Esophagus squamous epithelium (tissue), 5 donors: ENCODE measurements at regions not wholly inside any gene's neighbourhood (a gene's known extent, or its start where the extent isn't known, plus 50 kb on each side); places are given as distances from the start of the nearest gene placed in this dataset.

ENCODE experiments used
- DNase-seq: peaks from one replicate; lab custom pipeline; 2025; lab: John Stamatoyannopoulos, UW
- H3K27ac ChIP-seq, 4 donors: fragments of 200-600 bp; sonication (generic); one replicate each; pipeline ENCODE4 v1.5.1; 2016 to 2019; ENCODE audit warnings: mild to moderate bottlenecking in 1 of 4
- H3K27me3 ChIP-seq, 4 donors: fragments of 200-600 bp; sonication (generic); 1 replicate in 3 of 4; 2 replicates in 1 of 4; pipeline versions ENCODE4 v1.5.1 to v1.6.0; 2017 to 2021; ENCODE audit warnings: antibody characterized with exemption in 1 of 4
- H3K36me3 ChIP-seq, 3 donors: fragments of 200-600 bp; sonication (generic); one replicate each; pipeline ENCODE4 v1.5.1; 2016 to 2019
- H3K4me1 ChIP-seq, 3 donors: fragments of 200-600 bp; sonication (generic); one replicate each; pipeline ENCODE4 v1.5.1; 2017 to 2019
- H3K4me3 ChIP-seq, 4 donors: fragments of 200-600 bp; sonication (generic); 1 replicate in 3 of 4; 2 replicates in 1 of 4; pipeline ENCODE4 v1.5.1; 2016 to 2019; ENCODE audit warnings: mild to moderate bottlenecking in 2 of 4, moderate library complexity in 1 of 4
- H3K9me3 ChIP-seq, 3 donors: fragments of 200-600 bp; sonication (generic); one replicate each; pipeline ENCODE4 v1.5.1; 2016 to 2019
- POLR2A ChIP-seq, 4 donors: fragments of 450-650 bp; IDR thresholded peaks; one replicate each; pipeline ENCODE4 v1.6.1; 2017; ENCODE audit warnings: antibody characterized with exemption in 4 of 4, mild to moderate bottlenecking in 4 of 4, moderate library complexity in 3 of 4
- WGBS, 2 donors: methylation state at CpG; one replicate each; pipeline ENCODE4 v1.1.5; 2018; 5-methylcytosine and 5-hydroxymethylcytosine counted together
- intact Hi-C: fragments of 100-400 bp; cut with DNase I; formaldehyde crosslinking; loops from one replicate; pipeline ENCODE4 v1.15.0; 2022
- TF ChIP-seq, protein P1 (sequence below), 6 experiments: fragments of 450-650 bp in 4 of 6; fragments of 200-600 bp in 2 of 6; sonication (generic) in 2 of 6; IDR thresholded peaks; one replicate each; pipeline ENCODE4 v1.5.1; 2016 to 2019; ENCODE audit warnings: antibody characterized with exemption in 6 of 6, mild to moderate bottlenecking in 4 of 6, moderate library complexity in 4 of 6
- donor health status: DM: yes; HTN: yes; CAD: no.

DNA sequence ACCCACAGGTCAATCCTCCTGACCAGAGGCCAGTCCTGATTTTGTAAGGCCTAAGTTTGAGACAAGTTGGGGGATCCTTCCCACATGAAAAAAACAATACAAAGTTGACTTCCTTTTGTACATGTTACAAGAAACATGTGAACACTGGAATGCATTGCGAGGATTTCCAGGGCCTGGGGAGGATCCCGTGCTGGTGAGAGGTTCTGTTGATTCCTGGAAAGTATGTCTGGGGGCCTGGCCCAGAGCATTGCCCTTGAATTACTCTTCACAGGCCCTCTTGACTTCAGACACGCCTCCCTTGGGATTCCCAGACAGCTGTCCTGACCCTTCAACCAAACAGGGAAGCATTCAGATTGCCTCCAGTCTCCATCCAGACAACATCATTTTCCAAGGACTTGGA lies 234.2 kb upstream of the IRX2 start:
- H3K36me3 ChIP-seq, result no peaks in the 10 kb centered on the region
- DNase-seq, result no peak
- H3K9me3 ChIP-seq, result no peaks in the 10 kb centered on the region
- 63 to 76% methylated on average over 2 to 3 of the region's 3 CpGs for WGBS, 2 donors
- no peak overlapping the region for H3K27ac ChIP-seq
- no peaks in the 10 kb centered on the region for H3K27me3 ChIP-seq
- H3K4me1 ChIP-seq, result no peaks in the 10 kb centered on the region
- no peak for TF ChIP-seq POLR2A (IDR thresholded peaks at IDR 0.05)
- TF ChIP-seq, protein P1, sequence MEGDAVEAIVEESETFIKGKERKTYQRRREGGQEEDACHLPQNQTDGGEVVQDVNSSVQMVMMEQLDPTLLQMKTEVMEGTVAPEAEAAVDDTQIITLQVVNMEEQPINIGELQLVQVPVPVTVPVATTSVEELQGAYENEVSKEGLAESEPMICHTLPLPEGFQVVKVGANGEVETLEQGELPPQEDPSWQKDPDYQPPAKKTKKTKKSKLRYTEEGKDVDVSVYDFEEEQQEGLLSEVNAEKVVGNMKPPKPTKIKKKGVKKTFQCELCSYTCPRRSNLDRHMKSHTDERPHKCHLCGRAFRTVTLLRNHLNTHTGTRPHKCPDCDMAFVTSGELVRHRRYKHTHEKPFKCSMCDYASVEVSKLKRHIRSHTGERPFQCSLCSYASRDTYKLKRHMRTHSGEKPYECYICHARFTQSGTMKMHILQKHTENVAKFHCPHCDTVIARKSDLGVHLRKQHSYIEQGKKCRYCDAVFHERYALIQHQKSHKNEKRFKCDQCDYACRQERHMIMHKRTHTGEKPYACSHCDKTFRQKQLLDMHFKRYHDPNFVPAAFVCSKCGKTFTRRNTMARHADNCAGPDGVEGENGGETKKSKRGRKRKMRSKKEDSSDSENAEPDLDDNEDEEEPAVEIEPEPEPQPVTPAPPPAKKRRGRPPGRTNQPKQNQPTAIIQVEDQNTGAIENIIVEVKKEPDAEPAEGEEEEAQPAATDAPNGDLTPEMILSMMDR (IDR thresholded peaks at IDR 0.05), result no peak
- intact Hi-C loops, result no loop called here
- H3K4me3 ChIP-seq, result no peak overlapping the region

DNA sequence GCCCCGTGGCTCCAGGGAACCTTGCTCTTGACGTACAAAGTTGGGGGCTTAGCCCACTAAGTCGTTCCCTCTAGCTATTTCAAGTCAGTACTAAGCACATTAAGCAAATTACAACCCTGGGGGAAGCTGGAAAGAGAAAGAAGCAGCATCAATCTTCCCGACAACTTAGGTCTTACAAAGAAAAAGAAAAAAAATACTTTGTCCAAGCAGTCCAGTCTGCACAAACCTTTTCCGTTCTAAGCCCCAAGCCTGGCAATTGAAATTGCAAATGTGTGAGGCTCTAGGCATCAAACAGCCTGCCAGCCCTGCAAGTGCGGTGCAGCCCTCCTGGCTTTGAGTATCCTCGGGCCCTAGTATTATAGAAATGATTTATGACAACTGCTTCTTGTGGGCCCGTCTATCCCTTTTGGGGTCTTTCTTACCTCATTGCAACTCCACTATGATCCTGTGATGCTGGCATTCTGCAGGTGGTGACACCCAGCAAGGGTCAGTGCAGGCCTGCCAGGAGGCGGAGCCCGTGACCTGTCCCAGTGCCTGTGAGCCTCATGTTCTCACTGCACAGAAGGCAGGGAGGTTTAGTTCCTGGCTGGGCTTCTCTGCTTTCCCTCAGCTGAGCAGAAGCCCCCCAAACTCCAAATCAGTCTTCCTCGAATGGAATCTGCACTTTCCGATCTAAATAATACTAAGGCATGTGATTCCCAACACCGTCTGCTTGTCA lies 232.3 kb upstream of the IRX2 start:
- H3K36me3 ChIP-seq, result no peaks in the 10 kb centered on the region
- H3K4me1 ChIP-seq, result no peaks in the 10 kb centered on the region
- H3K9me3 ChIP-seq, result no peaks in the 10 kb centered on the region
- 64 to 68% methylated on average over 8 to 13 of the region's 13 CpGs for WGBS, 2 donors
- DNase-seq, result no peak
- no peak overlapping the region for H3K27ac ChIP-seq
- H3K4me3 ChIP-seq, result no peak overlapping the region
- no peaks in the 10 kb centered on the region for H3K27me3 ChIP-seq
- intact Hi-C loops, result no loop called here
- TF ChIP-seq, protein P1 (IDR thresholded peaks at IDR 0.05), result no peak
- no peak for TF ChIP-seq POLR2A (IDR thresholded peaks at IDR 0.05)

DNA sequence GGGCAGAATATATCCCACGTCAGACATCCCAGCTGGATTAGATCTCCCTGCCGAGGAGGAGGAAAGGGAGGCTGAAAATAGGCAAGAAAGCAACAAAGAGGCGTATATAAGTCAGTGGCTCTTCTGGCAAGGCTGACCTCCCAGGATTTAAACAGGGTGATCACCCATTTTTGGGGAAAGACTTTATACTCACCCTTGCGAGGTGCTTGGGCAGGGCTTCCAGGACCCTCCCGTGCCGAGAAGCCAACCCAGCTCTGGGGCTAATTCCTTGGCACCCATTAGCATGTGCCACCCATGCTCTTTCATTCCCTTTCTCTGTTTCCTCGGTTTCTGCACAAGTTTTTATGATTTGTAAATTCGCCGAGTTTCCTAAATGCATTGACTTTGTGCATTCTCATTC lies 230.2 kb upstream of the IRX2 start:
- 75 to 78% methylated on average over 9 of the region's 9 CpGs for WGBS, 2 donors
- intact Hi-C loops, result no loop called here
- DNase-seq, result no peak
- H3K27me3 ChIP-seq, result no peaks in the 10 kb centered on the region
- TF ChIP-seq POLR2A (IDR thresholded peaks at IDR 0.05), result no peak
- TF ChIP-seq, protein P1 (IDR thresholded peaks at IDR 0.05), result no peak
- no peaks in the 10 kb centered on the region for H3K36me3 ChIP-seq
- no peaks in the 10 kb centered on the region for H3K9me3 ChIP-seq
- no peaks in the 10 kb centered on the region for H3K4me1 ChIP-seq
- no peak overlapping the region for H3K4me3 ChIP-seq
- H3K27ac ChIP-seq, result no peak overlapping the region

DNA sequence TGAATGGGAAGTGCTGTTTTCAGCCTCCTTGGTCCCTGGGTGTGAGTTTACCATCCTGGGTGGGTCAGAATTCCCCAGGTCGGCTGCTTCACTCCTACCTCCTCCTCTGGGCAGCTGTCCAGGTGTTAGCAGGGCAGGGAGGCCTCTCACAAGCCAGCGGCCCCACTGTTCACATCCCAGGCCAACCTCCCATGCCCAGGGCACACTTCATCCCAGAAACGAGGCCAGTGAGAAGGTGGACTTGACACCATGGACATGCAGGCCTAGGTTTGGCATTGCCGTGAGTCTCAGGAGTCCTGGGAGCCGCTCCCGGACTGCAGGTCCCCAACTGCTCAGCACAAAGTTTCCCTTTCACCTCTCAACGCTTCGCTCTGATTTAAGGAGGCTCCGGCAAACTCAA lies 229.6 kb upstream of the IRX2 start:
- 52 to 81% methylated on average over 3 to 6 of the region's 9 CpGs for WGBS, 2 donors
- no peaks in the 10 kb centered on the region for H3K36me3 ChIP-seq
- no peak for DNase-seq
- TF ChIP-seq, protein P1 (IDR thresholded peaks at IDR 0.05), result no peak
- TF ChIP-seq POLR2A (IDR thresholded peaks at IDR 0.05), result no peak
- no peaks in the 10 kb centered on the region for H3K9me3 ChIP-seq
- no peaks in the 10 kb centered on the region for H3K27me3 ChIP-seq
- no peak overlapping the region for H3K27ac ChIP-seq
- intact Hi-C loops, result no loop called here
- no peak overlapping the region for H3K4me3 ChIP-seq
- H3K4me1 ChIP-seq, result no peaks in the 10 kb centered on the region

DNA sequence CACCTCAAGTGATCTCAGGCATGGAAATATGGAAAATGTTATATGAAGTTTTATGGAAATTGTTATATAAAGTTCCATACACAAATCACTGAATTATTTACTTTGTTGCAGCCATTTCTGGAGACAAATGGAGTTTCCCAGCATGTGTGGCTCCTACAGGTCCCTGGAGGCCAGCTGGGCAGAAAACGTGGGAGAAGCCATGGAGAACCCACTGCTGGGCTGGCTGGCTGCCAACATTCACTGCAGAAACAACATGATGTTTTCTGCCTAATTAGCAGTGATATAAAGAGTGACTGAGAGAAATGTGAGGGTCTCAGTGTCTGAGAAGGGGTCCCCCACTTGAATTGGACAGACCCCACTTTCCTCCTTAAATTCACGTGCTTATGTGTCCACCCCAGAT lies 208.8 kb upstream of the IRX2 start:
- Histone ChIP-seq H3K36me3 (no peaks in the 10 kb centered on the region), H3K4me3 (no peak overlapping the region), H3K27me3 (no peaks in the 10 kb centered on the region), H3K27ac (no peak overlapping the region), H3K9me3 (peaks cover 0 to 10% (median 6%) of the 10 kb centered on the region in 3 donors), H3K4me1 (no peaks in the 10 kb centered on the region)
- intact Hi-C loops, result no loop called here
- no peak for TF ChIP-seq POLR2A (IDR thresholded peaks at IDR 0.05)
- TF ChIP-seq, protein P1 (IDR thresholded peaks at IDR 0.05), result no peak
- no peak for DNase-seq
- WGBS, 2 donors, result 39 to 42% methylated on average over 2 of the region's 2 CpGs
